Pulmonary artery endothelial cell (primary cell): ENCODE measurements at regions not wholly inside any gene's neighbourhood (a gene's known extent, or its start where the extent isn't known, plus 50 kb on each side); places are given as distances from the start of the nearest gene placed in this dataset.
"Not testable (repeated sequence)": the region's sequence is repeated elsewhere in the genome, so short reads cannot be mapped to it uniquely, and the experiment has no call there.

Source experiments
- DNase-seq: peaks from one replicate; pipeline ENCODE4 v3.0.0-alpha.2; 2011; ENCODE audit warnings: low read depth, low spot score

DNA sequence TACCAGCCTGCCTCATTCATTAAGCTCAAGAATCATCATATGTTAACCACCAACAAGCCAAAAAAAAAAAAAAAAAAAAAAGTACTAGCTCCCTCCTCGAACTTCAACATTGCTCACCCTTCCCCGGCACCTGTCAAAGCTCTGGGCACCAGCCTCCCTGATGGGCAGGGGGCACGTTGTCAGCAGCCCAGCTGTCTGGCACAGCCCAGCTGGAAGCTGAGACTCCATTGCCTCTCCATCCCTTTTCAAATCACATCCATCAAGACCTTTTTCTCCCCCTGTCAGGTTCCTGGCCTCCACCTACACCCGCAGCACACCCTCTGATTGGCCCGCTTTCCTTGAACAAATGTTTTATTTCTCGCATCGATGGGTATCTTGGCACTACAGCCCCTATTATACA is 913.3 kb upstream of the AUTS2 start:
- no peak for DNase-seq

DNA sequence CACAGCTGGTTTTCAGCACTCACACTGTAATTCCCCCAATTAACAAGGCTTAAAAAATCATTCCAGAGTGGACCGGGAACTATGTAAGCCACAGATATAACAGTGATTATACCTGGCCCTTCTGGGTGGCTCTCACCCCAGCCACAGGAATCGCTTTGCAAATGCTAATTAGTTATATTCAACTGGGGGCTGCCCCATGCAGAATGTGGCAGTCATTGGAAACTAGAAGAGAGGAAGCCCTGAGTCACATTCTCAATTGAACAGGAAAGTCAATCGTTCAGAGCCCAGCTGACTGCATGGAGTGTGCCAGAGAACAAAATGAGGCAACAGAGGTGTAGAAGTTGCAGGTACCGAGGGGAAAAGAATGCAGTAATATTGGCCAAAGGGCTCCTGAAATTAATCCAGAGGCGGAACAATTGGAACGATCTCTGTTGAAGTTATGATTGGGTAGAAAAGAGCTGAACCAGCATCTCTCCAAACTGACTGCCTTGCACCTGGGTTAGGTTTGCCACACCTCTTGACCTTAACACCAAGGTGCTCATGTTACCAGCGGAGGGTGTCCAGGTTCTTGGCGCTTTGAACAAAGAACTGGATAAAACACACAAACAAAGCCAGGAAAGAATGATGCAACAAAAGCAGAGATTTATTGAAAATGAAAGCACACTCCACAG is 909.7 kb upstream of the AUTS2 start:
- no peak for DNase-seq

DNA sequence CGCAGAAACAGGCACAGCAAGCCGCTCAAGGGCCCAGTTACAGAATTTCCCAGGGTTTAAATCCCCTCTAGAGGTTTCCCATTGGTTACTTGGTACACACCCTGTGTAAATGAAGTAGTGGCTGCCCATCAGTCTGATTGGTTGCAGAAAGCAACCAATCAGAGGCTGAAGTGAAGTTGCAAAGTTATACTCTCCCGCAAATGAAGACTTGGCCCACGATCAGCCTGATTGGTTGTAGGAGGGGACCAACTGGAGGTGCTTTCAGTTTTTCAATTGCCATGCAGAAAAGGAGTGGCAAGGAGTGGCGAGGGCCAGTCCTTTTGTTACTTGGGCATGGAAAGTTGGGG is 909.2 kb upstream of the AUTS2 start:
- no peak for DNase-seq

DNA sequence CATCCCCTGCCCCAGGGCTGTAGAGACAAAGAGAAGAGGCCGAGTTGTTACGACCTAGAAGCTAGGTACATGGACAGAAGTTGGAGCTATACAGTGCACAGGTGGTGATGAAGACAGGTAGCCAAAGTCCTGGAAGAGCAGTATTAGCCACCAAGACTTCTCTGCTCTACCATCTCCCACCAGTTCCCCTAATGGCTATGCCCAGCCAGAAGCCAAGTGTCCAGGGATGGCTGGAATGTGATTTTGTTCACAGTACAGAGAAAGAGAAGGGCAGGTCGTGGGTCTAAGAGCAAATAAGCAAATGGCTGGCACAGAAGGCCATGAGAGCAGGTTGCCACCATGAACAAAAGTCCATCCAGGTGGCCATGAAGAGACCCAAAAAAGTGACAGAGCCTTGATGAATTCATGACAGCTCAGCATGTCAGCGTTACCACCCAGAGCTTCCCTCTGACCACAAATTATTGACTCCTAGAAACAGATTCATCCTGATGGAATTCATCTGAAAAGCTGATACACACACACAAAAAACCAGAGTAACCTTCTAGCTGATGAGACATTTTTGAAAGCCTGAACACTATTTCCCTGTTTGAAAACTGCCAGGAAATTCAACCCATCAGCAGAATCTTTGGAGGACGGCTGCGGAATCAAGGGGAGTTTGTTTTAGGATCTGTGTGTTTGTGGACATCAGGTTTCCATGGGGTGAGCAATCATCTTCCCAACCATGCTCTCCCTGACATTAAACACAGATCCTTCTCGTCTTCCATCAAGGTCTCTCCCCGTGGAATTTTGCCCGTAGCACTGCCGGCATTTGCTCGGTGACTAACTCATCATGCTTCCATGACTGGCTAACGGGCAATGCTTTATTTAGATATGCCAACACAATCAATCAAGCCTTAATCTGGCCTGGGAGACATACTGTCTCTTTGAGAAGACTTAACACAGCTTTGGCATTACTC is 906.7 kb upstream of the AUTS2 start:
- no peak for DNase-seq

DNA sequence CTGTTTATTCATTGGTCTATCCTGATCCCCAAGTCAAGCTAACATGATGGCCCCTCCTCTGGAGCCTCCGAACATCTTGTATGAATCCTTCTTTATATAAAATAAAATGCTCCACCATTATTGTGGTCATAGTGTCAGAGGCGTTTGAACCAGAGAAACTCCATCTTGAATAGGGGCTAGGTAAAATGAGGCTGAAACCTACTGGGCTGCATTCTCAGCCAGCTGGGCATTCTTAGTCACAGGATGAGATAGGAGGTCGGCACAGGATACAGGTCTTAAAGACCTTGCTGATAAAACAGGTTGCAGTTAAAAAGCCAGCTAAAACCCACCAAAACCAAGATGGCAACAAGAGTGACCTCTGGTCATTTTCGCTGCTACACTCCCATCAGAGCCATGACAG is 905.8 kb upstream of the AUTS2 start:
- no peak for DNase-seq

DNA sequence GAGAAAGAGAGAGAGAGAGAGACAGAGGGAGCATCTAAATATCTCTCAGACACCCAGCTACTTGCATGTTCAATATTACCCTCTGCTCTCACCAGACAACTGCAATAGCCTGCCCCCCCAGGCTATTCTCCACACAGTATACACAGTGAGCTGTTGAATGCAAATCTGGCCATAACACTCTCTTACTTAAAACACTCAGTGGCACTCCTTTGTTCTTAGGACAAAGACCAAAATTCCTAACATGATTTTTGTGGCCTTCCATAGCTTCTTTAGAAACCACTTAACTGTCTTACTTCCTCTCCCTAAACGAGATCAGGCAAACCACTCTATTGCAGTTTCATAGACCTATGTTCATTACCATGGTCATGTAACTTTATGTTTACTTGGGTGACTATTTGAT is 903.6 kb upstream of the AUTS2 start:
- no peak for DNase-seq

DNA sequence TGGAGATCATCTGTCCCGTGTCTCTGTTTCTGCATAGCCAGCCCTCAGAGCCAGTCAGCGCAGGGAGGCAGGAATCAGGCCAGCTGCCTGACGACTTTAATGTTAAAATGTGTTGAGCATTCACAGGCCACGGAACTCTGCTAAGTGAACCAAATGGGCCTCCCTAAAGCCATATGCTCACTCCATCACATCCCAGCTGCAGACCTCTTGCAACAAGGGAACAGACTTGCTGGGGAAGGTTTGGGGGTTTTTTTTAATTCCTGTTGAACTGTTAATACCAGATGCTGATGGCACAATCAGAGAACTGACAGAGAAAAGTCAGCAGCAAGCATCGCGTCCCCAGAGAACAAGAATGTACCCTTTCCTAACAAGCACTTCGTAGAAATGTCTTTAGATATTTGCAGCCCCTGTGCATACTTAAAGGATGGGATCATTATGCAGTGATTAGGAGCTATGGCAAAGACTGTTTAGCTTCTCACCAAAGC is 900.4 kb upstream of the AUTS2 start:
- DNase-seq = no peak

DNA sequence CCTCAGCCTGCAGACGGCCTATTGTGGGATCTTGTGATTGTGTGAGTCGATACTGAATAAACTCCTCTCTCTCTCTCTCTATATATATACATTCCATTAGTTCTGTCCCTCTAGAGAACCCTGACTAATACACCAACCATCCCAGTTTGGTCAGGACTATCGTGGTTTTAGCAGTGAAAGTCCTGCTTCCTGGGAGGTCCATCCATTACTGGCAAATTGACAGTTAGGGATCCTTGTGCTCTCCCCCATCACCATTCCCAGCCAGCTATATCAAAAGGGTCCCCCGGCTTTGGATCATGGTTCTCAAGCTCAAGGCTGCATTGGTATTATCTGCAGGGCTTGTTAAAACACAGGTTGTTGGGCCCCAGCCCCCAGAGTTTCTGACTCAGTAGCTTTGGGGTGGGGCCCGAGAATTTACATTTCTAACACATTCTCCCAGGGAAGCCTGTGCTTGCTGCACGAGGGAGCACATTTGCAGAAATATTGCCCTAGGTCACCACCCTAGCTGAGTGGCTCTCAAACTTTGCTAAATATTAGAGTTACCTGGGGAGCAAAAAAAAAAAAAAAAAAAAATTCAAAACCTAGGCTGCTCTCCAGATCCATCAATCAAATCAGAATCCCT is 899.1 kb upstream of the AUTS2 start:
- no peak for DNase-seq

DNA sequence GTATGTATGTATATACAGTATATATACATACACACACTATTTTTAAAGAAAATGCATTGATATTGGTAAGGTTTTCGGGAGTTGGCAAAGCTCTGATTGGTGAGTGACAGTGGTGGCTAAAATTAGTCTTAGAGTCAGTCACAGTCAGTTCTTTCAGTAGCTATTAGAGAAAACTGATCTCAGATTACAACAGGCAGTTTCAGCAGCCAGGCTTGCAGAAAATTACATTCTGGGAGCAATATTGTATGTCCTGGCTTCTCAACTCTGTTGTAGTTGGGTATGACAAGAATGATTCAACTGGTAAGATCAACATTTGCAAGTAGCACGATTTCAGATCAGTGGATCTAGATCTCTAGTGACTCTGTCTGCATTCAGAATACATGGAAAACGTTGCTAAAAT is 897.9 kb upstream of the AUTS2 start:
- no peak for DNase-seq

DNA sequence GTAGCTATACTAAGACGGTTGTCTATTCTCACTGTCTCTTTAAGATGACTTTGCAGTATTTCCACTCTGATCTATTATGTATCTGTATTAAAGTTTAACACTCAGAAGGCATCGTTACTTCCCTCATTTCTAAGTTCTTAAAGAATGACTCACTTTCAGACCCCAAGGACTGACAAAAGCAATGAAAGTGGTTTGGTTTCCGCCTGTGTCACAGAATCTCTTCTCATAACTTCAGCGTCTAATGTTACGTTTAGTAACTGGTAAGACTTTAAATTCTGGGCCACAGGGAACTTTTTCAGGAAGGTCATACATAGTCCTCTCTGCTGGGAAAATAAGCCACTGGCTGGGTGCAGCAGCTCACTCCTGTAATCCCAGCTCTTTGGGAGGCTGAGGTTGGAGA is 892.0 kb upstream of the AUTS2 start:
- no peak for DNase-seq

DNA sequence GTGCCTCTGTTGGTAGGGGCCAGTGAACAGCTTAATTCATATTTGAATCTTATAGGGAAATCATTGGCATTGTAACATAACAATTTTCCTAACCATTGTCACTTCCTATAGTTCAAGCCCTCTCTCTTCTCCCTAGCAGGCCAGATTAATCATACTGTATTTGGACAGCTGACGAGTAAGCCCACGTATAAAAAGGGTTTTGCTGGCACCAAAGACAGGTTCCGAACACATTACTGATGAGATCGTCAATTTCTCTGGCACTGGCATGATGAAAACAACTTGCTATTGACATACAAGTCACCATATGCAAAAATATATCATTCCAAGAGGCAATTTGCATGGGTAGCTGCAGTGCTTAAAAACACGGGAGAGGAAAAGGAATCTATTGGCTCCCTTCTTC is 891.1 kb upstream of the AUTS2 start:
- DNase-seq = no peak

DNA sequence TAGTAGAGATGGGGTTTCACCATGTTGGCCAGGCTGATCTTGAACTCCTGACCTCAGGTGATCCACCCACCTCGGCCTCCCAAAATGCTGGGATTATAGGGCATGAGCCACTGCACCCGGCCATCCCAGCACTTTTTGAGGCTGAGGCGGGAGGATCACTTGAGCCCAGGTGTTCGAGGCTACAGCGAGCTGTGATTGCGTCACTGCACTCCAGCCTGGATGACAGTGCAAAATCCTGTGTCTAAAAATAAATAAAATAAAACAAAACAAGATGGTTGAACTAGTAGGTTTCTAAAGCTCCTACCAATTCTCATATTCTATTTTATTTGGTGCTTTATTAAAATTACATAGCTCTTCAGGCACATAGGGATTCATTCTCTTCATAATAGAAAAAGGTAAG is 890.3 kb upstream of the AUTS2 start:
- no peak for DNase-seq

DNA sequence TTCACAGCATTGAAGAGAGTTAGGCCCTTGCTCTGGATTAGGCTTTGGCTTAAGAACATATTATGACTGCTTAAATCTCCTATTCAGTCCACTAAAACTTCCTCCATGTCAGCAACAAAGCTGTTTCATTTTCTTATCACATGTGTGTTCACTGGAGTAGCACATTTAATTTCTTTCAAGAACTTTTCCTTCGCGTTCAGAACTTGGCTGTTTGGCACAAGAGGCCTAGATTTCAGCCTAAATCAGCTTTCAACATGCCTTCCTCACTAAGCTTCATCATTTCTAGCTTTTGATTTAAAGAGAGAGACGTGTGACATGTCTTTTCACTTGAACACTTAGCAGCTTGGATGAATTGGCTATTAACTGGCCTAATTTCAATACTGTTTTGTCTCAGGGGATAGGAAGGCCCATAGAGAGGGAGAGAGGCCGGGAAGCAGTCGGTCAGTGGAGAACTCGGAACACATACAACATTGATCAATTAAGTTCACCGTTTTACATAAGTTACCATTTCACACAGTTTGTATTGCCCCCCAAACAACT is 885.2 kb upstream of the AUTS2 start:
- DNase-seq = no peak

DNA sequence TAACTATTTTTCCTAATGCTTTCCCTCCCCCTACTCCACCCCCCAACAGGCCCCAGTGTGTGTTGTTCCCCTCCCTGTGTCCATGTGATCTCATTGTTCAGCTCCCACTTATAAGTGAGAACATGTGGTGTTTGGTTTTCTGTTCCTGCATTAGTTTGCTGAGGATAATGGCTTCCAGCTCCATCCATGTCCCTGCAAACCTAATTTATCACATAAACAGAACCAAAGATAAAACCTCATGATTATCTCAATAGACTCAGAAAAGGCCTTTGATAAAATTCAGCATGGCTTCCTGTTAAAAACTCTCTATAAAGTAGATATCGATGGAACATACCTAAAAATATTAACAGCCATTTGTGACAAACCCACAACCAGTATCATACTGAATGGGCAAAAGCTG is 884.1 kb upstream of the AUTS2 start:
- DNase-seq = not testable (repeated sequence)

DNA sequence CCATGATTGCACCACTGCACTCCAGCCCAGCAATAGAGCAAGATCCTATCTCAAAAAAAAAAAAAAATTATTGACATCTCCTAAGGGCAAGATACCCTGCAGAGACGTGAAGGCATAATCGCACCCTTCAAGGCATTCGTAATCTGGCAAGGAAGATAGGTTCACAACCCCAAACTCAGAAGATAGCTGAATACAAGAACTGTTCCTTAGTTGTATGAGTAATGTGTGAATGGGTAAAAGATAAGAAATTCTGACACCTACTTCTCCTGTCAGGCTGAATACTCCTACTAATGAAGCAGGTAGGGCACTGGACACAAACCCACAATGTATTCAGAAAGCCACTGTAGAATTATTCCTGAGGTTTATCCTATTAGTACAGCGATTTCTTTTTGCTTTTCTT is 882.4 kb upstream of the AUTS2 start:
- DNase-seq = no peak

DNA sequence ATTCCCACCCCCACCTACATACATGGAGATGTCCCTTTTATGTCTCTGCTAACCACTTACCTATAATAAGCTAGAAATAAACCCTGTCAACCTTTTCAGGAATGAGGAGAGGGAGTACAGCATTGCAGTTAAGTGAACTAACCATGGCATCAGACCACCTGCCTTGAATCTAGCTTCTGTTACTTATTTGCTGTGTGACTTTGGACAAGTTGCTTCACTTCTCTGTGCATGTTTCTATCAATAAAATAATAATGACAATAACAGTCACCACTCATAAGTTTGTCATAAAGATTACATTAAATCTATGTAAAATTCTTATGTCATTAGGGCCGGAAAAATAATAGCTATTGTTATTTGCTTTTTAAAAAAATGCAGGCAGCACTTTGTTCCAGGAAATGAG is 881.1 kb upstream of the AUTS2 start:
- no peak for DNase-seq

DNA sequence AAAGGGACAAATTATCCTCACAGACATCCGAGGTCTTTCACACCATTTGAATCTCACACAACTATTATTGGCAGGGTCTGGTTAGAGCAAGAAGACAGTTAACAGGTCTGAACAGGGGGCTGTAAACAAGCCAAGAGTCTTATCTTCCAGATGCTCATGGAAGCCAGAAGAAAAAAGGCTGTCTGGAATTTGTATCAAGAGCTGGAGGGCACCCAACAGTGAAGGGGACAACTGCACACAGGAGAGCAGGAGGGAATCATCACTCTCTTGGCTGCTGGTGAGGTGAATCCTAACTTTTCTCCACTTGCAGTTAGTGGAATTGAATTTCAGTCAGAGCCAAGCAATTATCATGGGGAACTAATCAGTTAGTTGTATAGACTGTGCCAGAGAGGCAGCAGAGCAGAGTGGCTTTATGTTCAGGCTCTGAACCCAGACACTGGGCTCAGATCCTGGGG is 880.2 kb upstream of the AUTS2 start:
- no peak for DNase-seq

DNA sequence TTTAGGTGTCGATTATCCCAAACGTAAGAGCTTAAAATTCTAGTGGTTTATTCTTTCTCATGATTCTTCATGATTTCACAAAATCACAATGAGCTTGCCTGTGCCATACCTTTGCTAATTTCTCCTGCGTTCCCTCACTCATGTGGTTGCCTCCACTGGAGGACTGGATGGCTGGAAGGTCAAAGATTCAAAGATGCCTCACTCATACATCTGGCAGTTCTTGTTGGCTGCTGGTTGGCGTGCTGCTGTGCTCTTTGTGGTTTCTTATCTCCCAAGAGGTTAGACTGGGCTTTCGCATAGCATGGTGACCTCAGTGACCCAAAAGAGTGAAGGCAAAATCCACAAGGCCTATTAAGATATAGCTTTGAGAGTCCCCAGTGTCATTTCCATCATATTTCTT is 877.6 kb upstream of the AUTS2 start:
- no peak for DNase-seq

DNA sequence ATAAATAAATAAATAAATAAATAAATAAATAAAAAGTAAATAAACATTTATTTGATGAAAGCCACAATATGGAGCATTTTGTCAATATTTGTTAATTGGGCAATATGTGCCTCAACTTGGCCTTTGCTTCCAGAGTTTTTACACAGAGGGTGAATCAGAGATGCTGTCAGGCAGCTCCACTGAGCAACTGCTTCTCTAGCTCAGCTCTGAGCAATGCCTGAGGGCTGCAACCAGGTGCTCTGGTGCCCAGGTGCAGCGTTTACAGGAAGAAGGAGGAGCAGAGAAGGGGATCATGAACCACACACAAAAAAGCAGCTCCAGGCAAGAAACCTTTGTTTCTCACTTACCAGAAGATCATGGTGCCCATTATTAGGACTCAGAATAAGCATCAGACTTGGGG is 876.2 kb upstream of the AUTS2 start:
- DNase-seq = no peak

DNA sequence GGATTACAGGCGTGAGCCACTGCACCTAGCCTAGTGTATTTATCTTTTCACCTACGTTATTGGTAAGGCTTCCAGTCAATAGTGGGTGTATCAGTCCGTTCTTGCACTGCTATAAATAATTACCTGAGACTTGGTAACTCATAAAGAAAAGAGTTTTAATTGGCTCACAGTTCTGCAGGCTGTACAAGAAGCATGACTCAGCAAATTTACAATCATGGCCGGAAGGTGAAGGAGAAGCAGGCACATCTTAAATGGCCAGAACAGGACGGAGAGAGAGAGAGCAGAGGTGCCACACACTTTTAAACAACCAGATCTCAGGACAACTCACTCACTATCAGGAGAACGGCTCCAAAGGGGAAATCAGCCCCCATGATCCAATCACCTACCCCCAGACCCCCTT is 873.3 kb upstream of the AUTS2 start:
- DNase-seq = no peak

DNA sequence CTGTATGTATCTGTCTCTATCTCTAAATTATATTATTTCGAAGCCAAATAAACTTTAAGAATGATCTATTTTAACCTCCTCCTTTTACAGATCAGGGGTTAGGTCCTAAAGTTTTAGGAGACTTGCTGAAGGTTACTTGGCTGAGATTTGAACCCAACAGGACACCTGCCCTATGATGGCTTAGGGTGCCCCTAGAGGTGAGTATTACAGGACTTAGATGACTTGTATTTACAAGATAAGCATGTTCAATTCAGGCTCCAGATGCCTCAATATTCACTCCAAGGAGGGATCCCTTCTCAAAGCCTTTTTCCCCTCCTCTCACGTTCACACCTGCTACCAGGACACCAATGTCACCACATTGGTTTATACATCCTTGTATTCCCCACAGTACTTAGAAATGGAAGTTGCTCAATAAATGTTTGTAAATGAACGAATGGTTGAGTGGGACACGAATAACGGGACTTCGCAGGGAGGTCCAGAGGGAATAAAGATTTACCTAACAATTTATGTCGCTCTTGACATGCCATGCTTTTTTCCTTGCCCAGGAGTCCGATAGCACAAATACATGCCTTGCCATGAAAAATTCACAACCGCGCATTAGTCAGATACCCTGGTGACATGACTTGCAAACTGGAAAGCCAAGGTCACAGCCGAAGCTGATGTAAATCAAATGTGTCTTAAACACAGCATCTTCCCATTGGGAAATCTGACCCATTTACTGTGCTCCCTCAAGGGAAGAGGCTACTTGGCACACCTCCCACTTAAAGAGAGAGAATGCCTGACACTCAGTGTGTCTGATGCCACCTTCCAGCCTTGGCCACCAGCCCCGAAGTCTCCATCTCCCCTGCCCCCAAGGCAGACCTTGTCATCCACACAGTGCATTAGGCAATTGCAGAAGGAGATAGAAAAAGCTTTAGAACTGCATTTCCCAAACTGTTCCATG is 872.2 kb upstream of the AUTS2 start:
- no peak for DNase-seq
